Eye (tissue), 1 donor: ENCODE measurements at regions not wholly inside any gene's neighbourhood (a gene's known extent, or its start where the extent isn't known, plus 50 kb on each side); places are given as distances from the start of the nearest gene placed in this dataset.
A peak's percentile ranks its signal among the peaks of the same experiment; 100 is the strongest.

ENCODE experiments used
- DNase-seq: peaks from one replicate; pipeline ENCODE4 v3.0.0-alpha.2; 2015

DNA sequence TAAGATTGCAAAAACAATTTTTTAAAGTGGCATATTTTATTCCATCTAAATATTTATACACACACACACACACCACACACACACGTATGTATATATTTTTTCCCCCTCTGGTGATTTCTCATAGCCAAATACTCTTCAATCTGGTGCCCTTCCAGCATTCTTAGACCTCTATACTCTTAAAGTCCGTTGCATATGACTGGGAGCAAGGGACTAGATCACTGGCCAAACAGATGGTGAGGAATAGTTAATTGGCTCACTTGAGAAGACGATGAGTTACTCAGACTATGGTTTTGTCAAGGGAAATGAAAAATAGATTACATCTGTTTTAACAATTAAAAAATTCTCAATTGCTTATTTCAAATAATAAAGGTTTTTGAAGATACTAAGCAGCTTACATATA lies 512.5 kb upstream of the LRRTM4 start:
- DNase-seq, result no peak

GRCh38 chr2:78035804-78036203 lies 513.6 kb upstream of the LRRTM4 start:
- DNase-seq, result no peak

GRCh38 chr2:78051480-78051879 lies 529.3 kb upstream of the LRRTM4 start:
- DNase-seq, result no peak

GRCh38 chr2:78056976-78057375 lies 534.8 kb upstream of the LRRTM4 start:
- no peak for DNase-seq

GRCh38 chr2:78061301-78061700 lies 539.1 kb upstream of the LRRTM4 start:
- no peak for DNase-seq

- no peak for DNase-seq
Measured at GRCh38 chr2:78061732-78062131, 539.6 kb upstream of the LRRTM4 start.

GRCh38 chr2:78063246-78064020 lies 541.3 kb upstream of the LRRTM4 start:
- no peak for DNase-seq

GRCh38 chr2:78065366-78065765 lies 543.2 kb upstream of the LRRTM4 start:
- DNase-seq, result no peak

GRCh38 chr2:78068808-78069207 lies 546.6 kb upstream of the LRRTM4 start:
- DNase-seq, result no peak

DNA sequence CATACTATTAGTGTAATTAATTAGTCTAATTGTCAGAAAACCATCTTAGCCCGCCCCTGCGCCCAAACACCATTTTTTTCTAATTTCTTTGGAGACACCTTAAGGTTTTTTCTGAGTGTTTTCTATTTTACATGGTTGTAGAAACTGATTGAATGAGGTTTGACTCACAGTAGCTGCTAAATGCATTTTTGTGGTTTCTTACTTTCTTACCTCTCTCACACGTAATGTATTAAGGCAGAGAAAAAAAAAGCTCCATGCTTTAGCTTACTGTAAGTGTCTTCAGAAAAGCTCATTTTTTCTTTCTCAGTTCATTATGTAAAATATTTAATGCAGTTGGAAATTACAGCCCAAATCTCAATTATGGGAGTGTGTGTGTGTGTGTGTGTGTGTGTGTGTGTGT lies 548.5 kb upstream of the LRRTM4 start:
- no peak for DNase-seq

DNA sequence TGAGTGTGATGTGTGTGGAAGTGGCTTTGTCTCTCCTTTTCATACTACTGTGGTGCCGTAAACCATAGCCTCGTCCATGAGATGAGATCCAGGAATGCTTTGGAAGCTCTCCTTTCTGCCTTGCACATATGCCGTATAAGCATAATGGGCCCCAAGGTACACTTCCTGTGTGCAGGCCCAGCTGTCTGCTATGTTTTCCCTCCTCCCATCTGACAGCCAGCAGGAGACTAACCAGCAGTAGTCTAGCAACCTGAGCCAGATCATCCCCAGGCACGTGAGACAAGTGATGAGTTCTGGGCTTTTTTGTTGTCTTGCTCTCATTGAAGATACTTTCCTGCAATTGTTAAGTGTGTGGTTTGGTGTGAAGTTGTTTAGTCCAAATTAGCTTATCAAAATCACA lies 555.5 kb upstream of the LRRTM4 start:
- peak; percentile 9 for DNase-seq

GRCh38 chr2:78082555-78082954 lies 560.4 kb upstream of the LRRTM4 start:
- no peak for DNase-seq

GRCh38 chr2:78093436-78093835 lies 571.3 kb upstream of the LRRTM4 start:
- DNase-seq, result no peak

- DNase-seq, result no peak
Measured at GRCh38 chr2:78109272-78109671, 587.1 kb upstream of the LRRTM4 start.

GRCh38 chr2:78115291-78115690 lies 593.1 kb upstream of the LRRTM4 start:
- no peak for DNase-seq

GRCh38 chr2:78118037-78118436 lies 595.9 kb upstream of the LRRTM4 start:
- DNase-seq, result no peak

GRCh38 chr2:78120275-78120674 lies 598.1 kb upstream of the LRRTM4 start:
- DNase-seq, result no peak

DNA sequence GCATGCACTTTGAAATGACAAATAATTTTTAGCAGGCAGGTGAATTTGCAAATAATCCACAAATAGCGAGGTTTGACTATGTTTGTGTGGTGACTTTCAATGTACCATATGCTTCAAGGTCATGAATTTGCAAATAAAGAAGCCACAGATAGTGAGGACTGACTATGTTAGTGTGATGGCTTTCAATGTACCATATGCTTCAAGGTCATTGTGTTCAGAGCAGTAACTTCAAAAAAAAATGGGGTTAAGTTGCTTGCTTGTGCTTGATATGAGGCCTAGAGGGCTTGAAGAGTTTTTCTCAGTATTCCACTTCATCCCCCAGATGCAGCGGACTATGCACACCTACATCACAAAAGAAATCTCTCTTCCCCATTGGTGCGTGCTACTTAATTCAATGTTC lies 602.9 kb upstream of the LRRTM4 start:
- no peak for DNase-seq

GRCh38 chr2:78127424-78127823 lies 605.2 kb upstream of the LRRTM4 start:
- peak; percentile 42 for DNase-seq

GRCh38 chr2:78132391-78133370 lies 610.5 kb upstream of the LRRTM4 start:
- no peak for DNase-seq

DNA sequence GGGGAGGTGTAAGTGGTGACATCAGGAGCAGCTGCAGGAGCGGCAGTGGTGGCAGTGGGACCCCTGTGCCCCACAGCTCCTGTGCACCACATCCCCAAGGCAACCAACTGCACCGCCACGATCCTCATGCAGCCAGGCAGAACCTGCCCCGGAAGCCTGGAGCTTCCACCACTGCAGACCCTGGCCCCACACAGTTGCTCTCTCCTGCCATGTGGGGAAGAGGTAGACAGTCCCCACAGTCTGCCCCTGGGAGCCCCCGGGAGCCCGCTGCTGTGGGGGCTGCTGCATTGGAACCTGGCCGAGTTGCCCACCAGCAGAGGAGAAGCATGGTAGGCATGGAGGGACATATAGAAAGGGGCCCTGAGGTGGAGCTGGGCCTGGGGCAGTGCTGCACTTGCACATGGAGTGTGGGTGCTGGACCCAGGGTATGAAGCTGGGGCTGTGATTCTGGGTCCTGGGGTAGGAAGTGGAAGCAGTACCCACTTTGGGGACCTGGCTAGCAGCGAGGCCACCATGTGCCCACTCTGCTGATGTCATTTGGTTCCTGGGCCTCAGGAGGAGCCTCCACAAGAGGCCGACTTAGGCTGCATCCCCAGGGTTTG lies 623.3 kb upstream of the LRRTM4 start:
- DNase-seq, result no peak

GRCh38 chr2:78145997-78146722 lies 624.0 kb upstream of the LRRTM4 start:
- DNase-seq, result no peak

GRCh38 chr2:78147466-78147865 lies 625.3 kb upstream of the LRRTM4 start:
- DNase-seq, result no peak
